Muscle layer of duodenum (tissue), 2 donors: ENCODE measurements at regions not wholly inside any gene's neighbourhood (a gene's known extent, or its start where the extent isn't known, plus 50 kb on each side); places are given as distances from the start of the nearest gene placed in this dataset.
"Not testable (repeated sequence)": the region's sequence is repeated elsewhere in the genome, so short reads cannot be mapped to it uniquely, and the experiment has no call there.

Source experiments
- H3K27ac ChIP-seq: one replicate; pipeline ENCODE4 v1.7.0; 2013; ENCODE audit warnings: mild to moderate bottlenecking, low read length
- H3K27me3 ChIP-seq: one replicate; pipeline ENCODE4 v1.7.0; 2013; ENCODE audit warnings: low read depth, mild to moderate bottlenecking, control low read depth, low read length
- H3K36me3 ChIP-seq, 2 donors: one replicate each; pipeline ENCODE4 v1.7.0; 2013; ENCODE audit warnings: low read length in 2 of 2, control low read depth in 1 of 2, mild to moderate bottlenecking in 1 of 2; ENCODE audit not compliant: insufficient read depth in 2 of 2, control insufficient read depth in 1 of 2
- H3K4me1 ChIP-seq, 2 donors: one replicate each; pipeline ENCODE4 v1.7.0; 2013; ENCODE audit warnings: low read length in 2 of 2, mild to moderate bottlenecking in 2 of 2, control low read depth in 1 of 2, moderate library complexity in 1 of 2; ENCODE audit not compliant: insufficient read depth in 2 of 2, control insufficient read depth in 1 of 2
- H3K4me3 ChIP-seq, 2 donors: one replicate each; pipeline ENCODE4 v1.7.0; 2013; ENCODE audit warnings: low read length in 2 of 2, low read depth in 1 of 2, mild to moderate bottlenecking in 1 of 2
- H3K9me3 ChIP-seq, 2 donors: one replicate each; pipeline ENCODE4 v1.7.0; 2013; ENCODE audit warnings: low read length in 2 of 2, control low read depth in 1 of 2, mild to moderate bottlenecking in 1 of 2; ENCODE audit not compliant: control insufficient read depth in 1 of 2
- donor health status: healthy.

DNA sequence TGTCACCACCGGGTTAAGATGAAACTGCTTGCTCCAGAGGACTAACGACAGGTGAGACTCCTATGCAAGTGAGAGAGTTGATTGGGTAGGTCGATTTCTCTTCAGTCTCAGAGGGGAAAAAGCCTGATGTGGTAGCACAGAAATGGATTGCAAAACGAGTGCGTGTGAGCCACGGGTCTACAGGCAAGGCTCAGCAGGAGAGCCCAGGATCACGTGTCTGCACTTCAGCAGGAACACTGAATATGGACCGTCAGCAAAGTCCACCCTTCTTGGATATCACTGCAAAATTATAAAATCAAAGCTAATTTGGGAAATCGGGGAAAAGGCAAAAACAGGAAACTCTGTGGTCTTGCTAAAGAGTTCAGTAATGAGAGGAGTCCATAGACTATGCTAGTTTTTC, 107.7 kb upstream of the ZNF648 start:
- Histone ChIP-seq H3K9me3 (no peaks in the 10 kb centered on the region), H3K27me3 (no peaks in the 10 kb centered on the region), H3K4me3 (no peak overlapping the region), H3K36me3 (no peaks in the 10 kb centered on the region), H3K27ac (no peak overlapping the region), H3K4me1 (peaks cover 8 to 9% of the 10 kb centered on the region in 2 donors)

DNA sequence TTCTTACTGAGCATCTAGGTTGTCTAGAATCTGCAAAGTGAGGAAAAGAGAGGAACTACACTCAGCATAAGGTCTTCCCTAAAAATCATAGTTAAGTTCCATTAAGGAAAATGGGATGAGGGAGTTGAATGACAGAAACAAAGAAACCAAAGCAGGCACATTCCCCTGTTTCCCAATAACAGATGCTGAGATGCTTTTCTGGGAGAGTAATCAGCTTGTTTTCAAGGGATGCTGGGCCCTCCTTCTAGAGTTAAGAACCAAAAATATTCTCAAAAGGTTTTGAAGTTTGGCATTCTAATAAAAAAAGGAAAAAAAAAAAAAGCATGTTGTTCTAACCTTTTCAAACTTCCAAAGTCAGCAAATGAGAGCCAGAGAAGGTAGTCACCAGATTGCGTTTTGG, 105.2 kb upstream of the ZNF648 start:
- Histone ChIP-seq H3K4me3 (no peak overlapping the region), H3K27ac (no peak overlapping the region), H3K36me3 (no peaks in the 10 kb centered on the region), H3K9me3 (no peaks in the 10 kb centered on the region), H3K27me3 (no peaks in the 10 kb centered on the region), H3K4me1 (peaks cover 4 to 10% of the 10 kb centered on the region in 2 donors)

- no peaks in the 10 kb centered on the region for H3K27me3 ChIP-seq
- H3K36me3 ChIP-seq: no peaks in the 10 kb centered on the region
- no peaks in the 10 kb centered on the region for H3K9me3 ChIP-seq
- no peak overlapping the region for H3K4me3 ChIP-seq
- no peak overlapping the region for H3K27ac ChIP-seq
- H3K4me1 ChIP-seq: peaks cover 0 to 10% of the 10 kb centered on the region in 2 donors
Observed at GRCh38 chr1:182166321-182166720, 104.8 kb upstream of the ZNF648 start.

- no peaks in the 10 kb centered on the region for H3K27me3 ChIP-seq
- no peak overlapping the region for H3K4me3 ChIP-seq
- no peak overlapping the region for H3K27ac ChIP-seq
- H3K36me3 ChIP-seq: no peaks in the 10 kb centered on the region
- H3K4me1 ChIP-seq: peaks cover 0 to 7% of the 10 kb centered on the region in 2 donors
- peaks cover 0 to 1% of the 10 kb centered on the region in 2 donors for H3K9me3 ChIP-seq
Observed at GRCh38 chr1:182164273-182164672, 102.8 kb upstream of the ZNF648 start.

- Histone ChIP-seq H3K27ac (no peak overlapping the region), H3K4me1 (peaks cover 0 to 7% of the 10 kb centered on the region in 2 donors), H3K4me3 (no peak overlapping the region), H3K36me3 (no peaks in the 10 kb centered on the region), H3K27me3 (no peaks in the 10 kb centered on the region), H3K9me3 (peaks cover 0 to 3% of the 10 kb centered on the region in 2 donors)
Observed at GRCh38 chr1:182163821-182164223, 102.3 kb upstream of the ZNF648 start.

DNA sequence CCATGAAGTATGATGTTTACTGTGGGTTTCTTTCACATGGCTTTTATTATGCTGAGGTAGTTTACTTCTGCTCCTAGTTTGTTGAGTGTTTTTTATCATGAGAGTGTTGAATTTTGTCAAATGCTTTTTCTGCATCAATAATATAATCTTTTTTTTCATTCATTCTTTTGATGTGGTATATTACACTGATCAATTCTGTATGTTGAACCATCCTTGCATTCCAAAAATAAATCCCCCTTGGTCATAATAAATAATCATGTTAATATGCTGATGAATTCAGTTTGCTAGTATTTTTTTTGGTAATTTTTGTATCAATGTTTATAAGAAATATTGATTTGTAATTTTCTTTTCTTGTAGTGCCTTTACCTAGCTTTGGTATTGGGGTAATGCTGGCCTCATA, 97.9 kb upstream of the ZNF648 start:
- Histone ChIP-seq H3K27me3 (no peaks in the 10 kb centered on the region), H3K27ac (no peak overlapping the region), H3K4me3 (no peak overlapping the region), H3K36me3 (no peaks in the 10 kb centered on the region), H3K4me1 (peaks cover 0 to 7% of the 10 kb centered on the region in 2 donors), H3K9me3 (peaks cover 0 to 6% of the 10 kb centered on the region in 2 donors)

GRCh38 chr1:182157187-182157586, 95.7 kb upstream of the ZNF648 start:
- peaks cover 0 to 6% of the 10 kb centered on the region in 2 donors for H3K9me3 ChIP-seq
- H3K4me3 ChIP-seq: no peak overlapping the region

GRCh38 chr1:182154425-182154824, 92.9 kb upstream of the ZNF648 start:
- not testable (repeated sequence) for H3K4me3 ChIP-seq, H3K27ac ChIP-seq, H3K27me3 ChIP-seq

More at GRCh38 chr1:182157187-182157586, 95.7 kb upstream of the ZNF648 start:
- Histone ChIP-seq H3K4me1 (no peaks in the 10 kb centered on the region), H3K27ac (no peak overlapping the region), H3K36me3 (no peaks in the 10 kb centered on the region), H3K27me3 (no peaks in the 10 kb centered on the region)

GRCh38 chr1:182149411-182149965, 88.0 kb upstream of the ZNF648 start:
- H3K4me3 ChIP-seq: no peak overlapping the region
- peaks cover 4 to 12% of the 10 kb centered on the region in 2 donors for H3K4me1 ChIP-seq
- peak overlapping the region; percentile 56 for H3K27ac ChIP-seq

More at GRCh38 chr1:182154425-182154824, 92.9 kb upstream of the ZNF648 start:
- H3K36me3 ChIP-seq, H3K9me3 ChIP-seq, H3K4me1 ChIP-seq: not testable (repeated sequence)

GRCh38 chr1:182147951-182148350, 86.4 kb upstream of the ZNF648 start:
- peak overlapping the region; percentile 56 for H3K27ac ChIP-seq

More at GRCh38 chr1:182149411-182149965, 88.0 kb upstream of the ZNF648 start:
- Histone ChIP-seq H3K27me3 (no peaks in the 10 kb centered on the region), H3K36me3 (no peaks in the 10 kb centered on the region), H3K9me3 (no peaks in the 10 kb centered on the region)

GRCh38 chr1:182147136-182147820, 85.8 kb upstream of the ZNF648 start:
- Histone ChIP-seq H3K4me1 (peaks cover 10 to 23% of the 10 kb centered on the region in 2 donors), H3K4me3 (no peak overlapping the region), H3K27me3 (no peaks in the 10 kb centered on the region), H3K36me3 (no peaks in the 10 kb centered on the region), H3K9me3 (no peaks in the 10 kb centered on the region), H3K27ac (peak overlapping the region; percentile 12)

More at GRCh38 chr1:182147951-182148350, 86.4 kb upstream of the ZNF648 start:
- H3K27me3 ChIP-seq: no peaks in the 10 kb centered on the region
- H3K4me1 ChIP-seq: peaks cover 10 to 22% of the 10 kb centered on the region in 2 donors
- H3K9me3 ChIP-seq: no peaks in the 10 kb centered on the region
- H3K4me3 ChIP-seq: no peak overlapping the region
- H3K36me3 ChIP-seq: no peaks in the 10 kb centered on the region
